ENCODE measurements at regions not wholly inside any gene's neighbourhood (a gene's known extent, or its start where the extent isn't known, plus 50 kb on each side); places are given as distances from the start of the nearest gene placed in this dataset.
A peak's percentile ranks its signal among the peaks of the same experiment; 100 is the strongest.

- in situ Hi-C loops (cut with HindIII; ENCODE audit: low sequenced_read_pairs), result no loop called here
- H3K4me3 ChIP-seq (ENCODE audit: low read depth, low read length), result no peak overlapping the region
These were observed 71.3 kb upstream of the ACKR3 start for GRCh38 chr2:236498369-236498768.

GRCh38 chr2:236499691-236500578 lies 69.7 kb upstream of the ACKR3 start:
- no peak for TF ChIP-seq CTCF (IDR thresholded peaks at IDR 0.05; ENCODE audit: low read depth, low read length, missing control alignments)
- no peak overlapping the region for H3K4me3 ChIP-seq (ENCODE audit: low read depth, low read length)
- in situ Hi-C loops (cut with HindIII; ENCODE audit: low sequenced_read_pairs), result no loop called here
- DNase-seq (ENCODE audit: low read depth), result no peak

More at GRCh38 chr2:236498369-236498768, 71.3 kb upstream of the ACKR3 start:
- no peak for TF ChIP-seq CTCF (IDR thresholded peaks at IDR 0.05; ENCODE audit: low read depth, low read length, missing control alignments)
- DNase-seq (ENCODE audit: low read depth), result peak; percentile 52

DNA sequence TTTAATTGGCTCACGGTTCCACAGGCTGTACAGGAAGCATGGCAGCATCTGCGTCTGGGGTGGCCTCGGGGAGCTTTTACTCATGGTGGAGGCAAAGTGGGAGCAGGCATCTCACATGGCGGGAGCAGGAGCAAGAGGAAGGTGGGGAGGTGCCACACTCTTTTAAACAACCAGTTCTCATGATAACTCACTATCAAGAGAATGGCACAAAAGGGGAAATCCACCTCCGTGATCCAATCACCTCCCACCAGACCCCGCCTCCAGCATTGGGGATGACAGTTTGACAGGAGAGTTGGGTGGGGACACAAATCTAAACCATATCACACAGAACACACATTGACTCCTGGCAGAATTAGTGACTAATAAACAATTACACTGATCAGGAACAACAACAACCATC lies 68.6 kb upstream of the ACKR3 start:
- no peak for TF ChIP-seq CTCF (IDR thresholded peaks at IDR 0.05; ENCODE audit: low read depth, low read length, missing control alignments)
- no peak overlapping the region for H3K4me3 ChIP-seq (ENCODE audit: low read depth, low read length)
- in situ Hi-C loops (cut with HindIII; ENCODE audit: low sequenced_read_pairs), result no loop called here
- no peak for DNase-seq (ENCODE audit: low read depth)

- DNase-seq (ENCODE audit: low read depth), result no peak
- in situ Hi-C loops (cut with HindIII; ENCODE audit: low sequenced_read_pairs), result no loop called here
- no peak overlapping the region for H3K4me3 ChIP-seq (ENCODE audit: low read depth, low read length)
- no peak for TF ChIP-seq CTCF (IDR thresholded peaks at IDR 0.05; ENCODE audit: low read depth, low read length, missing control alignments)
These were observed 68.1 kb upstream of the ACKR3 start for GRCh38 chr2:236501531-236501930.

DNA sequence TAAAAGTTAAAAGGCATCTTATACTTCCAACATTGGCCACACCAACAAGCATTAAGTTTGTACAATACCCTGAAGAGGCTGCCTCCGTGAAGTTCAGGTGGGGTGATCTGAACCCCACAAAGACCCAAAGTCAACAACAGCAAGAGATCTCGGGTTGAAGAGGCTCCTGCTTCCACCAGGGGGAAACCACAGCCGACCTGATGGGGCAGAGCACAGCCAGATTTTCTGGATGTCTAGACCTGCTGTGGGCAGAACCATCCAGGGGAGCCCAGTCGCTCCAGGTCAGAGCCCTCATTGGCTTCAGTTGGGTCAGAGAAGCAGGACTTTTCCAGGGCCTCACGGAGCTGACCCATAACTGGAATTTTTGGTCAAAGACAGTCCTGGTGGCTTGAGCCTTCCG lies 66.5 kb upstream of the ACKR3 start:
- TF ChIP-seq CTCF (IDR thresholded peaks at IDR 0.05; ENCODE audit: low read depth, low read length, missing control alignments), result peak; percentile 24
- DNase-seq (ENCODE audit: low read depth), result no peak
- in situ Hi-C loops (cut with HindIII; ENCODE audit: low sequenced_read_pairs), result no loop called here
- no peak overlapping the region for H3K4me3 ChIP-seq (ENCODE audit: low read depth, low read length)

DNA sequence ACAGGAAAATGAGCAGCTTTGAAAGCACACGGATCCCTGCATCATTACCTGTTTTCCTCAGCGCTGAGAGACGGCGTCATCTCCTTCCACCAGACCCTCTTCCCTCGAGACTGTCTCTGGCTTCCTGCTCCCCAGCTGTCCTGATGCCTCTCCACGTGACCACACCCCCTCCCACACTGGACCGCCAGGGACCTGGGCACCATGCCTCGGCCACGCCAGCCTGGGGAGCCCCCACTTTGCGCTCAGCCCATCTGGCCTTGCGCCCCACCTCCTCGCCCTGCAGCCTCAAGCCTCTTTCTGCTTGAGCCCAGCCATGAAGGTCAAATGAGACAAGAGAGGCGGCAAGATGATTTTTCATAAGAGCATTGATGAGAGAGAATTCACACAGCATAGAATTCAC lies 66.0 kb upstream of the ACKR3 start:
- in situ Hi-C loops (cut with HindIII; ENCODE audit: low sequenced_read_pairs), result no loop called here
- DNase-seq (ENCODE audit: low read depth), result no peak
- no peak for TF ChIP-seq CTCF (IDR thresholded peaks at IDR 0.05; ENCODE audit: low read depth, low read length, missing control alignments)
- no peak overlapping the region for H3K4me3 ChIP-seq (ENCODE audit: low read depth, low read length)

Measured in astrocyte of the cerebellum (primary cell).